Liver (tissue), 3 donors: ENCODE measurements at regions not wholly inside any gene's neighbourhood (a gene's known extent, or its start where the extent isn't known, plus 50 kb on each side); places are given as distances from the start of the nearest gene placed in this dataset.
"Not testable (repeated sequence)": the region's sequence is repeated elsewhere in the genome, so short reads cannot be mapped to it uniquely, and the experiment has no call there.

Experiments used
- FOXA1 ChIP-seq: IDR thresholded peaks from 2 replicates; pipeline ENCODE4 v1.6.1; 2016; ENCODE audit warnings: antibody characterized with exemption
- MAX ChIP-seq: IDR thresholded peaks from 2 replicates; pipeline ENCODE4 v1.6.1; 2016; ENCODE audit warnings: antibody characterized with exemption
- RAD21 ChIP-seq, 2 donors: IDR thresholded peaks; 2 replicates each; pipeline ENCODE4 v1.6.1; 2016; ENCODE audit warnings: antibody characterized with exemption in 2 of 2, mild to moderate bottlenecking in 2 of 2
- TF ChIP-seq, protein P1 (sequence below): fragments of 150-350 bp; IDR thresholded peaks from 2 replicates; pipeline ENCODE4 v1.5.1; 2017; ENCODE audit warnings: improper control_type of control experiment, low read depth, low read length; ENCODE audit not compliant: missing input control
- TF ChIP-seq, protein P2 (sequence below): IDR thresholded peaks from 2 replicates; pipeline ENCODE4 v1.6.1; 2016; ENCODE audit warnings: antibody characterized with exemption
- donor health status: healthy.
- donor health status: healthy.

DNA sequence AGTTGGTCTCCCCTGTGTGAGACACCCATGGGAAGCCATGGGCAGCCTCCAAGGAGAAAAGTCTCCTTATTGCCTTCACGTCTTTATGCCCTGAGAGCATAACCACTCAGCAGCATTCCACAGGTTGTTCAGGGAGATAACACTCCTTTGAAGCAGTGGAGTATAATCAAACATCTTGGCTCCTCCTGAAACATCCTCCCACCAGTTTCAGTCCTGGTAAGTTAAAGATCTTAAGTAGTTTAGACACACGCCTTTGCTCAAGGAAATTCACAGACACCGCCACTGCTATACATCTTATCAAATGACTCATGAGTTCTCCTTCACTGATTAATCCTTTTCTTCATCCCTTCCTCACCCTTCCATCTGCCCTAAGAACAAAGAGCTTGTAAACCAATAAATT is 446.5 kb upstream of the RASGRP1 start:
- not testable (repeated sequence) for TF ChIP-seq MAX; FOXA1; RAD21 (IDR thresholded peaks at IDR 0.05)
- TF ChIP-seq, protein P1, sequence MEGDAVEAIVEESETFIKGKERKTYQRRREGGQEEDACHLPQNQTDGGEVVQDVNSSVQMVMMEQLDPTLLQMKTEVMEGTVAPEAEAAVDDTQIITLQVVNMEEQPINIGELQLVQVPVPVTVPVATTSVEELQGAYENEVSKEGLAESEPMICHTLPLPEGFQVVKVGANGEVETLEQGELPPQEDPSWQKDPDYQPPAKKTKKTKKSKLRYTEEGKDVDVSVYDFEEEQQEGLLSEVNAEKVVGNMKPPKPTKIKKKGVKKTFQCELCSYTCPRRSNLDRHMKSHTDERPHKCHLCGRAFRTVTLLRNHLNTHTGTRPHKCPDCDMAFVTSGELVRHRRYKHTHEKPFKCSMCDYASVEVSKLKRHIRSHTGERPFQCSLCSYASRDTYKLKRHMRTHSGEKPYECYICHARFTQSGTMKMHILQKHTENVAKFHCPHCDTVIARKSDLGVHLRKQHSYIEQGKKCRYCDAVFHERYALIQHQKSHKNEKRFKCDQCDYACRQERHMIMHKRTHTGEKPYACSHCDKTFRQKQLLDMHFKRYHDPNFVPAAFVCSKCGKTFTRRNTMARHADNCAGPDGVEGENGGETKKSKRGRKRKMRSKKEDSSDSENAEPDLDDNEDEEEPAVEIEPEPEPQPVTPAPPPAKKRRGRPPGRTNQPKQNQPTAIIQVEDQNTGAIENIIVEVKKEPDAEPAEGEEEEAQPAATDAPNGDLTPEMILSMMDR: not testable (repeated sequence)
- TF ChIP-seq, protein P2, sequence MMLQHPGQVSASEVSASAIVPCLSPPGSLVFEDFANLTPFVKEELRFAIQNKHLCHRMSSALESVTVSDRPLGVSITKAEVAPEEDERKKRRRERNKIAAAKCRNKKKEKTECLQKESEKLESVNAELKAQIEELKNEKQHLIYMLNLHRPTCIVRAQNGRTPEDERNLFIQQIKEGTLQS: not testable (repeated sequence)
